ENCODE measurements at regions not wholly inside any gene's neighbourhood (a gene's known extent, or its start where the extent isn't known, plus 50 kb on each side); places are given as distances from the start of the nearest gene placed in this dataset.

DNA sequence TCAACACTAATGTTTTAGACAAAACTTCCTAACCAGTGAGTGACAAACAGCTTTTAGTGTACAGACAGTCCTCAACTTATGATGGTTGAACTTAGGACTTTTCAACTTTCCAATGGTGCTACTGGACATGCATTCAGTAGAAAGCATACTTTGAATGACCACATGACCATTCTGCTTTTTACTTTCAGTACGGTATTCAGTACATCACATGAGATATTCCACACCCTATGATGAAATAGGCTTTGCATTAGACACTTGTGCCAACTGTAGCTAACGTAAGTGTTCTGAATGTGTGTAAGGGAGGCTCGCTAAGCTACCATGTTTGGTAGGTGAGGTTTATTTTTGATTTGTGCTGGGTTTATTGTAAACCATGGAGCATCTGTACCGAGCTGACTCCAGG is 113.7 kb downstream of the WNT7A start:
- no peak for FAIRE-seq
- TF ChIP-seq, protein P1, sequence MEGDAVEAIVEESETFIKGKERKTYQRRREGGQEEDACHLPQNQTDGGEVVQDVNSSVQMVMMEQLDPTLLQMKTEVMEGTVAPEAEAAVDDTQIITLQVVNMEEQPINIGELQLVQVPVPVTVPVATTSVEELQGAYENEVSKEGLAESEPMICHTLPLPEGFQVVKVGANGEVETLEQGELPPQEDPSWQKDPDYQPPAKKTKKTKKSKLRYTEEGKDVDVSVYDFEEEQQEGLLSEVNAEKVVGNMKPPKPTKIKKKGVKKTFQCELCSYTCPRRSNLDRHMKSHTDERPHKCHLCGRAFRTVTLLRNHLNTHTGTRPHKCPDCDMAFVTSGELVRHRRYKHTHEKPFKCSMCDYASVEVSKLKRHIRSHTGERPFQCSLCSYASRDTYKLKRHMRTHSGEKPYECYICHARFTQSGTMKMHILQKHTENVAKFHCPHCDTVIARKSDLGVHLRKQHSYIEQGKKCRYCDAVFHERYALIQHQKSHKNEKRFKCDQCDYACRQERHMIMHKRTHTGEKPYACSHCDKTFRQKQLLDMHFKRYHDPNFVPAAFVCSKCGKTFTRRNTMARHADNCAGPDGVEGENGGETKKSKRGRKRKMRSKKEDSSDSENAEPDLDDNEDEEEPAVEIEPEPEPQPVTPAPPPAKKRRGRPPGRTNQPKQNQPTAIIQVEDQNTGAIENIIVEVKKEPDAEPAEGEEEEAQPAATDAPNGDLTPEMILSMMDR (IDR thresholded peaks at IDR 0.05), result no peak
- H3K4me3 ChIP-seq, result no peak overlapping the region

DNA sequence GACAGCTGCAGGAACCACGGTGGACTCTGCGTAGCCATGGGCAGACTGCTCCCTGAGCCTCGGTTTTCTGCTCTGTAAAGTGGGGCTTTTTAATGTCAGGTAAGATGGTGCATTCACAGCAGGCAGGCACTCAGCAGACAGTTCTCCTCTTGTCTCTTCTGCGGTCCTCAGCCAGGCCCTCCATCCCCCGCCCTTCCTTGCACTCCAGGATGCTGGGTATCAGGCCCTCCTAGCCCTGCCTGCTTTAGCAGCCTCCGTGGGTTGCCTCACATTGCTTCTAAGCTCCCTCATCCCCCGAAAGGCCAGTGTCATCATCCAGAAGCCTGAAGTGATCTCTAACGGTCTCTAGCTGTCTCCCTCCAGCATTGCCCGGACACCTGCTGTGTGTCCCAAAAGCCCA is 115.7 kb downstream of the WNT7A start:
- intact Hi-C loops (cut with DNase I), result no loop called here
- TF ChIP-seq, protein P1 (IDR thresholded peaks at IDR 0.05), result no peak
- 65 to 72% methylated on average over 9 of the region's 9 CpGs for WGBS, 2 donors

More for the DNA sequence above, 113.7 kb downstream of the WNT7A start:
- Histone ChIP-seq H3K36me3 (no peaks in the 10 kb centered on the region), H3K9me3 (no peaks in the 10 kb centered on the region), H3K4me1 (no peaks in the 10 kb centered on the region), H3K27me3 (no peaks in the 10 kb centered on the region), H3K27ac (no peak overlapping the region)
- intact Hi-C loops (cut with DNase I), result no loop called here
- no peak for ATAC-seq
- 68 to 75% methylated on average over 4 of the region's 4 CpGs for WGBS, 2 donors
- DNase-seq, result no peak

DNA sequence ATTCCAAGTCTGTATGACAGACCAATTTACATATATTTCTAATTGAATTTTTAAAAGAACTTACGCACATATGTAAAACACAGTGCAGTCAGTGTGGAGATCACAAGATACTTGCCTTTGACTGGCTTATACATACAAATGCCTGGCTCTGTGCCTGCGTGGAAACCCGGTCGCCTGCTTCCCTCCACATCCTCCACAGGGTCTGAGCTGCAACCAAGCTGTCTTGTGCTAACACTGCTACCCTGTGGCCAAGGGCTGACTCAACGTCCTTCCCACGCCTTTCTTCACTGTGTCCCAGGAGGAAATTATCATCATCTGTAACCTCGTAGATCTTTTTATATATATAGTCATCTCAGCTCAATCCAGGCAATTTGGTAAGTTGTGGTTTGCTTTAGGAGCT is 117.0 kb downstream of the WNT7A start:
- ATAC-seq (no peak), DNase-seq (no peak), FAIRE-seq (no peak)
- TF ChIP-seq, protein P1 (IDR thresholded peaks at IDR 0.05), result no peak
- Histone ChIP-seq H3K4me3 (no peak overlapping the region), H3K36me3 (no peaks in the 10 kb centered on the region), H3K4me1 (no peaks in the 10 kb centered on the region), H3K27me3 (no peaks in the 10 kb centered on the region), H3K27ac (no peak overlapping the region), H3K9me3 (no peaks in the 10 kb centered on the region)
- 68 to 77% methylated on average over 7 of the region's 7 CpGs for WGBS, 2 donors
- intact Hi-C loops (cut with DNase I), result no loop called here

More for the DNA sequence above, 115.7 kb downstream of the WNT7A start:
- Histone ChIP-seq H3K27ac (no peak overlapping the region), H3K27me3 (no peaks in the 10 kb centered on the region), H3K36me3 (no peaks in the 10 kb centered on the region), H3K4me1 (no peaks in the 10 kb centered on the region), H3K9me3 (no peaks in the 10 kb centered on the region), H3K4me3 (no peak overlapping the region)
- DNase-seq (no peak), ATAC-seq (no peak), FAIRE-seq (no peak)

- ATAC-seq, result no peak
- TF ChIP-seq, protein P1 (IDR thresholded peaks at IDR 0.05), result no peak
- no peaks in the 10 kb centered on the region for H3K9me3 ChIP-seq
- no peak overlapping the region for H3K4me3 ChIP-seq
- intact Hi-C loops (cut with DNase I), result no loop called here
- no peaks in the 10 kb centered on the region for H3K27me3 ChIP-seq
- no peaks in the 10 kb centered on the region for H3K36me3 ChIP-seq
- WGBS, 2 donors, result 88 to 92% methylated on average over 1 of the region's 1 CpG
- no peak for FAIRE-seq
- H3K27ac ChIP-seq, result no peak overlapping the region
- no peak for DNase-seq
- H3K4me1 ChIP-seq, result no peaks in the 10 kb centered on the region
Measured at GRCh38 chr3:13750731-13751130, 129.1 kb downstream of the WNT7A start.

DNA sequence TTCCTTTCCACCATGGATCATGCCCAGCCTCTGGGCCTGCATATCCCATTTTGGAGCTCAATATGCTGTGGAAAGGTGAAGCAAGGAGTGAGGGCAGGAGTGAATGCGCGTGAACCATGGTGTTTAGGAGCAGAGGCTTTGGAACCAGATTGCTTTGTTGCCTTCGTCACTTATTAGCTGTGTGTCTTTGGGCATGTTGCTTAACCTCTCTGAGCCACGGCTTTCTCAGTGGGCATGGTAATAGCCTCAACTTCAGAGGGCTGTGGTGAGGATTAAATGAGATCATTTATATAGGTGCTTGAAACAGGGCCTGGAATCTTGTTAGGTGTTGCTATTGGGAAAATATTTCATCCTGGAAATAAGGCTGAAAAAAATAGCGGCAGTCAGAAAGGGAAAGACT is 129.7 kb downstream of the WNT7A start:
- TF ChIP-seq, protein P1 (IDR thresholded peaks at IDR 0.05), result no peak
- Histone ChIP-seq H3K27ac (no peak overlapping the region), H3K36me3 (no peaks in the 10 kb centered on the region), H3K4me1 (no peaks in the 10 kb centered on the region), H3K4me3 (no peak overlapping the region), H3K27me3 (no peaks in the 10 kb centered on the region), H3K9me3 (no peaks in the 10 kb centered on the region)
- DNase-seq (no peak), ATAC-seq (no peak), FAIRE-seq (no peak)
- intact Hi-C loops (cut with DNase I), result no loop called here
- WGBS, 2 donors, result 86 to 90% methylated on average over 5 of the region's 5 CpGs
